Neutrophil (primary cell): ENCODE measurements at regions not wholly inside any gene's neighbourhood (a gene's known extent, or its start where the extent isn't known, plus 50 kb on each side); places are given as distances from the start of the nearest gene placed in this dataset.
"Not testable (repeated sequence)": the region's sequence is repeated elsewhere in the genome, so short reads cannot be mapped to it uniquely, and the experiment has no call there.

ENCODE experiments used
- H3K27ac ChIP-seq: fragments of 200-600 bp; sonication (generic); 2 replicates; pipeline ENCODE4 v1.5.1; 2016; ENCODE audit warnings: mild to moderate bottlenecking, moderate library complexity
- H3K27me3 ChIP-seq: fragments of 200-600 bp; sonication (generic); 2 replicates; pipeline ENCODE4 v1.6.0; 2016; ENCODE audit warnings: mild to moderate bottlenecking
- H3K36me3 ChIP-seq: fragments of 200-600 bp; sonication (generic); 2 replicates; pipeline ENCODE4 v1.5.1; 2017
- H3K4me1 ChIP-seq, 2 experiments: fragments of 200-600 bp in 1 of 2; sonication (generic) in 1 of 2; 1 replicate in 1 of 2; 2 replicates in 1 of 2; pipeline versions ENCODE4 v1.5.1 to v1.6.1; 2013 to 2016; ENCODE audit warnings: low read depth in 1 of 2, low read length in 1 of 2, mild to moderate bottlenecking in 1 of 2, moderate library complexity in 1 of 2; ENCODE audit not compliant: control insufficient read depth in 1 of 2, insufficient read depth in 1 of 2
- H3K4me3 ChIP-seq, 2 experiments: fragments of 200-600 bp in 1 of 2; sonication (generic) in 1 of 2; 1 replicate in 1 of 2; 2 replicates in 1 of 2; pipeline ENCODE4 v1.5.1; 2013 to 2016; ENCODE audit warnings: low read depth in 1 of 2, low read length in 1 of 2, mild to moderate bottlenecking in 1 of 2, moderate library complexity in 1 of 2
- H3K9me3 ChIP-seq: fragments of 200-600 bp; sonication (generic); 2 replicates; pipeline ENCODE4 v1.5.1; 2016
- CTCF ChIP-seq: fragments of 200-600 bp; sonication (generic); IDR thresholded peaks from 2 replicates; pipeline ENCODE4 v1.5.1; 2016; ENCODE audit warnings: antibody characterized with exemption

GRCh38 chr15:39255760-39256159, 325.1 kb upstream of the THBS1 start:
- H3K27me3 ChIP-seq: peaks cover 44% of the 10 kb centered on the region
- no peak overlapping the region for H3K27ac ChIP-seq
- H3K9me3 ChIP-seq: no peaks in the 10 kb centered on the region
- H3K4me1 ChIP-seq: no peaks in the 10 kb centered on the region
- TF ChIP-seq CTCF: no peak
- no peak overlapping the region for H3K4me3 ChIP-seq
- H3K36me3 ChIP-seq: no peaks in the 10 kb centered on the region

- Histone ChIP-seq H3K4me1 (no peaks in the 10 kb centered on the region), H3K27ac (no peak overlapping the region), H3K27me3 (peaks cover 57% of the 10 kb centered on the region), H3K9me3 (no peaks in the 10 kb centered on the region), H3K4me3 (no peak overlapping the region), H3K36me3 (no peaks in the 10 kb centered on the region)
- TF ChIP-seq CTCF: no peak
Observed at GRCh38 chr15:39260391-39260790, 320.5 kb upstream of the THBS1 start.

- Histone ChIP-seq H3K36me3 (no peaks in the 10 kb centered on the region), H3K27ac (no peak overlapping the region)
Observed at GRCh38 chr15:39260791-39261190, 320.1 kb upstream of the THBS1 start.

GRCh38 chr15:39261397-39262183, 319.3 kb upstream of the THBS1 start:
- H3K27ac ChIP-seq, H3K9me3 ChIP-seq, H3K4me3 ChIP-seq, H3K36me3 ChIP-seq, H3K4me1 ChIP-seq: not testable (repeated sequence)
- peaks cover 57% of the 10 kb centered on the region for H3K27me3 ChIP-seq

More at GRCh38 chr15:39260791-39261190, 320.1 kb upstream of the THBS1 start:
- TF ChIP-seq CTCF: no peak
- H3K27me3 ChIP-seq: peaks cover 56% of the 10 kb centered on the region
- no peaks in the 10 kb centered on the region for H3K9me3 ChIP-seq
- no peak overlapping the region for H3K4me3 ChIP-seq
- H3K4me1 ChIP-seq: no peaks in the 10 kb centered on the region

GRCh38 chr15:39262995-39263772, 317.7 kb upstream of the THBS1 start:
- not testable (repeated sequence) for H3K9me3 ChIP-seq, H3K36me3 ChIP-seq, H3K4me3 ChIP-seq, H3K27ac ChIP-seq, H3K4me1 ChIP-seq
- H3K27me3 ChIP-seq: peaks cover 67% of the 10 kb centered on the region

- H3K4me1 ChIP-seq: no peaks in the 10 kb centered on the region
Observed at GRCh38 chr15:39265261-39265660, 315.6 kb upstream of the THBS1 start.

More at GRCh38 chr15:39265261-39265660, 315.6 kb upstream of the THBS1 start:
- Histone ChIP-seq H3K27me3 (peaks cover 84% of the 10 kb centered on the region), H3K36me3 (no peaks in the 10 kb centered on the region), H3K9me3 (no peaks in the 10 kb centered on the region), H3K27ac (no peak overlapping the region), H3K4me3 (no peak overlapping the region)
- no peak for TF ChIP-seq CTCF
